A673 (cell line): ENCODE measurements at regions not wholly inside any gene's neighbourhood (a gene's known extent, or its start where the extent isn't known, plus 50 kb on each side); places are given as distances from the start of the nearest gene placed in this dataset.

Experiments used
- EZH2 ChIP-seq: fragments of 200-600 bp; sonication (generic); IDR thresholded peaks from 2 replicates; pipeline ENCODE4 v1.6.1; 2017; ENCODE audit warnings: borderline replicate concordance, low read depth, mild to moderate bottlenecking, mixed read lengths, antibody characterized with exemption, low read length; ENCODE audit not compliant: poor library complexity, severe bottlenecking
- TF ChIP-seq, protein P1 (sequence below): fragments of 300-800, 200-600 bp; sonication (generic); conservative IDR thresholded peaks from 2 replicates; pipeline ENCODE4 v1.5.1; 2017; ENCODE audit warnings: low read depth, mild to moderate bottlenecking, antibody characterized with exemption, low read length, moderate library complexity, mixed read lengths

DNA sequence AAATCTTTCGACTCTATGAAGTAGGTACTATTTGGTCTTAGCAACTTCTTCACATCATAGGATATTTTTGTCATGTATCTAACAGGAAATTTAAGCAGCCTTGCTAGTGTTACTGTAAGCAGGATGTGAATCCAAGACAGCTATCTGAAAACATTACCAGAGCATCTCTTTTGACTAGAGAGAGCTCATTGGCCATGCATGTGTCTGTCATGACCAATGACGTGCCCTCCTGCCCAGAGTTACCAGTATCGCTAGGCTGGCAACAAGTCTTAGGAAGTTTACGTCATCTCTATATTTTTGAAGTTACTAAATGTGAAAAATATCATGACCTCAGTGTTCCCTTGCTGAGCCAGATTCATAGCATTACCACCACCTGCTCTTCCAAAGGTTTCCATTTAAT is 130.9 kb upstream of the TP63 start:
- TF ChIP-seq, protein P1, sequence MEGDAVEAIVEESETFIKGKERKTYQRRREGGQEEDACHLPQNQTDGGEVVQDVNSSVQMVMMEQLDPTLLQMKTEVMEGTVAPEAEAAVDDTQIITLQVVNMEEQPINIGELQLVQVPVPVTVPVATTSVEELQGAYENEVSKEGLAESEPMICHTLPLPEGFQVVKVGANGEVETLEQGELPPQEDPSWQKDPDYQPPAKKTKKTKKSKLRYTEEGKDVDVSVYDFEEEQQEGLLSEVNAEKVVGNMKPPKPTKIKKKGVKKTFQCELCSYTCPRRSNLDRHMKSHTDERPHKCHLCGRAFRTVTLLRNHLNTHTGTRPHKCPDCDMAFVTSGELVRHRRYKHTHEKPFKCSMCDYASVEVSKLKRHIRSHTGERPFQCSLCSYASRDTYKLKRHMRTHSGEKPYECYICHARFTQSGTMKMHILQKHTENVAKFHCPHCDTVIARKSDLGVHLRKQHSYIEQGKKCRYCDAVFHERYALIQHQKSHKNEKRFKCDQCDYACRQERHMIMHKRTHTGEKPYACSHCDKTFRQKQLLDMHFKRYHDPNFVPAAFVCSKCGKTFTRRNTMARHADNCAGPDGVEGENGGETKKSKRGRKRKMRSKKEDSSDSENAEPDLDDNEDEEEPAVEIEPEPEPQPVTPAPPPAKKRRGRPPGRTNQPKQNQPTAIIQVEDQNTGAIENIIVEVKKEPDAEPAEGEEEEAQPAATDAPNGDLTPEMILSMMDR = no peak
- no peak for TF ChIP-seq EZH2
